HK-2 (cell line): ENCODE measurements at regions not wholly inside any gene's neighbourhood (a gene's known extent, or its start where the extent isn't known, plus 50 kb on each side); places are given as distances from the start of the nearest gene placed in this dataset.
"Not testable (repeated sequence)": the region's sequence is repeated elsewhere in the genome, so short reads cannot be mapped to it uniquely, and the experiment has no call there.

Experiments
- DNase-seq: peaks from one replicate; pipeline ENCODE4 v3.0.0-alpha.2; 2018; ENCODE audit not compliant: unreplicated experiment

DNA sequence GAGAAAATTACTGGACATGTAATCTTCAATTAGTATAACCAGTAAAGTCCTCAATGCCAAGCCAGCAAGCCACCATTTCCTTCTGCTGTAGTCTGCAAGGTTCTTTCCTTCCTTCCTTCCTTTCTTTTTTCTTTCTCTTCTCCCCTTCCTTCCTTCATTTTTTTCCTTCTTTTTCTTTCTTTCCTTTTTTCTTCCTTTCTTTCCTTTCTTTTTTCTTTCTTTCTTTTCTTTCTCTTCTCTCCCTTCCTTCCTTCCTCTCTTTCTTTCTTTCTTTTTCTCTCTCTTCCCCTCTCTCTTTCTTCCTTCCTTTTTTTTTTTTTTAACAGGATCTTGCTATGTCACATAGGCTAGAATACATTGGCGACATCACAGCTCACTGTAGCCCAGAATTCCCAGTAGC is 369.8 kb downstream of the SEMA3D start:
- DNase-seq = no peak

DNA sequence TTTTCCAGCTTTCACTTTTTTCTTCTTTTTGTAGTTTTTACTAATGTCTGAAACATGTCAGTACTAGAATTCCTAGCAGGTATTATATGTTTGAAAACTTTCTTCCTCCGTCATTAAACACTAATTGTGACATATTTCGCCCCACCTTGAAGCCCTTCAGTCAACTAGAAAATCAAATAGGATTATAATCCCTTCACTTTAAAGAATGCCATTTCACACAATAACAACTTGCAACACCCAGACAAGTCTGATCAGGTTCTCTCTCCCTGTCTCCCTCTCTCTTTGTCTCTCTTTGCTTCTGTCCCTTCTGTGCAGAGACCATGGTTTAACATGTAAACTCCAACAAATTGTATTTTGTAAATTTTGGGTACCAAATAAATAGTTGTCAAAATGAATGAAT is 373.5 kb downstream of the SEMA3D start:
- DNase-seq = no peak

DNA sequence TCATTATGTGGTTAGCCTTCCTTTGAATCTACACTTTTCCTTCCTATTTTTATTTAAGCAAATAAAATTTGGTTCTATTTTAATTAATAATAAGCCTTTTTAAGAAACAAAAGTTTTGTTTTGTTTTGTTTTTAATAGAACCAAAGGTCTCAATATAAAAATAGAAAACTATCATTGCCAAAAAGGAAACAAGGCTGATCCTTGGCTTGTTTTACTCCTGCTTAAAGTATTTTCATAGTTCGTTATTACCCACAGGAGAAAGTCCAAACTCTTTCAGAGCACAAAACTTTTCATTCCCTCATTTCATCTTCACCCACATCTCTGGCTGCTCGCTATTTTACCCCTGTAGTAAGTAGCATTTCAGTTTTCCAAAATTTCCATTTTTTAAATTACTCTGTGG is 374.8 kb downstream of the SEMA3D start:
- DNase-seq = no peak

DNA sequence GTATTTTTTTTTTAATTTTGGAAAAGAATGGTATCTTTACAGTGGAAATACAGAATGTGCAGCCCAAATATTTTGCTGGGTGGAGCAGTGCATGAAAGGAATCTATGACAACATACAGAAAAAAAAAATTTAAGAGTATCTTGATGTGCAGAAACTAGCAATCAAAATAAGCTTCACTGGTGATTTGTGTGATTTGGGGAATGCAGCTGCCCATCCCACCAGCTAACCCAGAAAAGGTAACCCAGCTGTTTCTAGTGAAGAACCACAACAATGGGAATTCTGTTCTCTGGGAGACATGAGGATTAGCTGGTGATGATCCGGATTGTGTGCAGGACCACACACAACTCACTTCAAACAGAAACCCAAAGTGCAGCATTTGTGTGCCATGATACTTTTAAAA is 375.5 kb downstream of the SEMA3D start:
- DNase-seq = no peak

DNA sequence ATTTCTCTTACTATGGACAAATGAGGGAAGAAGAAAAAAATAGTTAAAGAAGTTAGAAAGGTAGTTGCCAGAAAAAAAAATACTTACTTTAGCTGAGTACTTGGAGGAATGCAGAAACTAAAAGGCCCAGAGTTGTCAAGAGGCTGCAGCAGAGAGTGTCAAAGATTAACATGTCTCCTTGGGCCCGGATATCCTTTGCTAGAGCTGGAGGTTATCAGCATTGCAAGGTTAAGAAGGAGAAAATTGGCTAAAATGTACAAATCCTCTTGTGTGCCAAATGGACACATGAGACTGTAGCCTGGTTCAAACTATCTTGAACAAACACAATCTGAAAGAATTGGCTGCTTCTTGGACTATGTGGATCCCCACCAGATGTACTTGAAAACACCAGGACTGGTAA is 377.0 kb downstream of the SEMA3D start:
- DNase-seq = no peak

DNA sequence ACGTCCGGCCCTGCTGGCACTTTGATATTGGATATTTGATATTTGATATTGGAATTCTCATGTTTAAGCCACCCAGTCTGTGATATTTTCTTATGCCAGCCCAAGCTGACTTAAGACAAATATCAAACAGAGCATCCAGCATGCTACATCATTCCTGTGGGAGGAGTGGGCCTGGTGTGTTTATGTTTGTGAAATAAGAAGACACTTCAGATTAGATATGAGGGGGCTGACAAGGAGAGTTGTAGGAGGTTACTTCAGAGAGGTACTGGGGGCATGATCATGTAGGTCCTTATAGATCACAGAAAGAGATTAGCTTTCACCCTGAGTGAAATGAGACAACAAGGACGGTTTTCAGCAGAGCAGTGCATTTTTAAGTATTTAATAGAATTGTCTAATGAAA is 382.9 kb downstream of the SEMA3D start:
- no peak for DNase-seq

DNA sequence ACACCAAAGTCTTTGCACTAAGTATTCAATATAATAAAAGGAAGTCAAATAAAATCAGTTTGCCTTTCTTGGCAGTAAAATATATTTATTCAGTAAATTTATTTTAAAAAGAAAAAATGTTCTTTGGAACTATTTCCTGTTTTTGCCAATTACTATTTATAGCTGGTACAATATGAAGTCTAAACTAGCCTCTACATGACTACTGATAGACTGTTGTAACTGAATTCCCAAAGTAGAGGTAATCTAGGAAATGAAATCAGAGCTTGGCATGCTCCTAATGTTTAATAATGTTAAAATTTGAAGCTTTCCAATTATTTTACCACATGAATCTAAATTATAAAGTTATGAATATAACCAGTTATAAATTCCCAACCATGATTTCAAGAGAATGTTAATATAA is 385.5 kb downstream of the SEMA3D start:
- no peak for DNase-seq

DNA sequence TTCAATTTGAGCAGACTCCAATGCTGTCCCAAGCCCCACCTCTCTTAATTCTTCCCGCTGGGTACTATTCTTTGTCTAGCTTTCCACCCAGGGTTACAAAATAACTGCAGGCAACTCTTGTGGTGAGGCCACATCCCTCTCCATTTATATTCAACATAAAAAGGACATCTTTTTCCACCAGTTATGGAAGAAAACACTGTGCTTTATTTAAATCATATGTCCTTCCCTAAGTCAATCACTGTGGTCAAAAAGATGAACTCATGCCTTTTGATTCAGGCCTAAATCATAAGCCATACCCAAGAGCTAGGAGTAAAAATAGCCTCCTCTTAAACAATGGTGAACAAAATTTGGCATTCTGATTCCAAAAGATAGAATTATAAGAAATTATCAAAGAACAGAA is 386.0 kb downstream of the SEMA3D start:
- no peak for DNase-seq

DNA sequence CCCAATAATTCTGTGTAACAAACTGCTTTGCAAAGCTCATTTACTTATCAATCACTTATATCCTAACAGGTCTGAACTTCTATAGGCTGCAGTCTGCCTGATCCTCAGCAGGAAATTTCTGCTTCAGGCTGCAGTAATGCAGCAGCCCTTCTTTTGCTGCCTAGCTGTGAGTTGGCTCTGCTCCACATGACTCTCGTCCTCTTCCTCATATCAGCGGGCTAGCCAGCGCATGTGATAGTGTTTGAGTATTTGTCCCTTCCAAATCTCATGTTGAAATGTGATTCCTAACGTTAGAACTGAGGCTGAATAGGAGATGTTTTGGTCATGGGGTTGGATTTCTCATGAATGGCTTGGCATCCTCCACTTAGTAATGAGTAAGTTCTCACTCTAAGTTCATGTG is 387.8 kb downstream of the SEMA3D start:
- DNase-seq = no peak

DNA sequence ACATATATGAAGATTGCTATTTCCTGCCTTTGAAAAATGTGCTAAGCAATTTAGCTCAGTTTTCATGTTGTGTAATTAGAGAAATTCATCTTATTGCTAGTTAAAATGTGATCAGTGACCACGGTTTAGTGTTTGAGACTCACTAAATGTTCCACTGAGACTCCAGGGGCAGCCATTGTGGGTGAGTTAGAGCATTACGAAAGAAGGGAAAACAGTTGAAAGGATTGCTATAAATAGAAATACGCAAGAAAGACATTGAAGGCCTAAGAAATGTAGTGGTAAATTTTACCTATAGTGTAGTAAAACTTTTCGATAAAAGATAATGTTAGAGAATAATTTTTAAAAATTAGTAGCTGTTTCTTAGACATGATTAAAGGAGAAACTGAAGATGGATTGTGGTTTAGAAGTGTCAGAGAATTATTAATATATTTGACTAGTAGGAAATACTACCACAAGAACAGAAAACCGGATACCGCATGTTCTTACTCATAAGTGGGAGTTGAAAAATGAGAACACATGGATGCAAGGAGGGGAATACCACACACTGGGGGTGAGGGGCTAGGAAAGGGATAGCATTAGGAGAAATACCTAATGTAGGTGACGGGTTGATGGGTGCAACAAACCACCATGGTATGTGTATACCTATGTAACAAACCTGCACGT is 394.5 kb downstream of the SEMA3D start:
- DNase-seq = no peak

DNA sequence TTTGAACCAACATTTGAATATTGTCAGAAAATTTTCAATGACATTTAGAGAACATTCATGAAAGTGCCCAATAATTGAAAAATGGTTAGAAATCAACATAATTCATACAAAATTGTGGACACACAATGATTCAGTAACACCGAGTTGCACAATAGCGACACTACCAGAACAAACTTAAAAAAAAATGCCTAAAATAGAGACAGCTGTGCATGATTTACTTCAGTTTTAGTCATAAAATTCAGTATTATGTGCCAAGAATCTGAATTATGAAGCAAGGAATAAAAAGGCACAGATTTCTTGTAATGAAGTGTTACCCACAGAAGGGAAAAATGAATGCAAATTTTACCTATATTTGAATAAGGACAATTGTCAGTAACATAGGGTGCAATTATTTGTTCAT is 396.0 kb downstream of the SEMA3D start:
- DNase-seq = no peak

DNA sequence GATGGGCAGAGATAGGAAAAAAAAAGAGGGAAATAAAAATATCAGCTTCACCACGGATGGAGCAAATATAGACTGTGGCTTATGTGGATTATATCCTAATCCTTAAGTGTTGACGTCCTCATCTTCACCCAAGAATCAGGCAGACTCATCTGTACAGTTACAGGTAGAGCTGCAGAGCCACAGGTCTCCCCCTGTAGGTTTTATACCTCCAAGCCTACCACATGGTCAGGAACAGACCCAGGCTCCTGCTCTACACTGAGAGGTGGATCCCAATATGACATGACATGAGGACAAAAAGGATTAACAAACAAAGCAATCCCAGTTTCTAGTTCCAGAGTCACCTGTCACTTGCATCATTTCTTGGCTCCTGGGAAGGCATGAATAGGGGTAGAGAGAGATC is 400.8 kb downstream of the SEMA3D start:
- DNase-seq = no peak

DNA sequence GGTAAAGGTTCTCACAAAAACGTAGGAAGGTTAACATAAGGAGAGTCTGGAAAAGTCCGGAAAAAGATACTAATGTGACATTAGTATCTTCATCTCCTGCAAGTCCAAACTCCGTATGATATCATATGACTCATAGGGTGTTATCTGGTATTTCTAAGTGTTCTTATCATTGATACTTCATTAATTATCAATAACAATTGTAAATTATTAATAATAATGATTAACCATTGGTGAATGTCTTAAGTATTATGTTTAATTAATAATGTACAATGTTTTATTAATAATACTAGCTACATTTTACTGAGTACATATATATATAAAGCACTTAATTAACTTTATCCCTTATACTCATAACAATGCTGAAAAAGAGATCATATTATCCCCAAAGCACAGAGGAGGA is 402.4 kb downstream of the SEMA3D start:
- DNase-seq = no peak

DNA sequence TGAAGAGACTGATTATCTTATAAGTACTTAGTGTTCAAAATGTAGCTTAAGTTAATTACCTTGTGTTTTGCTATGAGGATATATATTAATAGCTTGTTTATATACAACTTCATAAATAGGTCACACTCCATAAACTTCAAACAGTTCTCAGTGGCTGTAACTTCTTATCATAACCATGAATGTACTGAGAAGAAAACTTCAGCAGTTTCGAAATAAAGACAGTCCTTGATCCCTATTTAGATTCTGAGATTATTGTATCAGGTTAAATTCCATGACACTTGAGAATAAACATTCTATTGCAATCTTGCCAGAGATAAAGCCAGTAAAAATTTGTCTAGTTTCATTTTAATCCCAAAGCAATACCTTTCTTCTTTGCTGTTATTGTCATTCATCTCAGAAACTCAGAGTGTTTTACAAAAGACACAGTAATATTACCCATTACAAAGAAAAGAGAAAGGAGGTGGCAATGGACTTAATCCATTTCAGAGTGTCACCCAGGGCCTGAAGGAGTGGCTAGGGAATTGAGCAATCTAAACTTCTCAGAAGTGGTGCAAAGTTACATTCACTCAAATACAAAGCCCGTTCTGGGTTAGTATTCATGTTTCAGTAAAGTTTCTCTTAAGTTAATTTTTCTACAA is 403.6 kb downstream of the SEMA3D start:
- DNase-seq = no peak

DNA sequence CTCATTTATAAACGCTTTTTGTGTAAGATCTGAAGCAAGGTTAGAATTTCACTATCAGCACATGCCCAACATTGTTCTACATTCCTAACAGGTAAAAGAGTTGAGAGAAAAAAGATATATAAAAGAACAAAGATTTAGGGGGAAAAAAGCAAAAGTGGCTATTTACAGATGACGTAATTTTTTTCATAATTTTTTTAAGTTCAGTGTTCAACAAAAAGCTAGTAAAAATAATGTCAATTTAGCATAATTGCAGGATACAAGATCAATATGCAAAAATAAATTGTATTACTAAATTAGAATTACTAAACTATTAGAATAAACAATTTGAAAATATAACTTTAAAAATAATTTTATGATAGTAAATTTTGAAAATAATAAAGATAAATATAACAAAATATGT is 405.0 kb downstream of the SEMA3D start:
- no peak for DNase-seq

DNA sequence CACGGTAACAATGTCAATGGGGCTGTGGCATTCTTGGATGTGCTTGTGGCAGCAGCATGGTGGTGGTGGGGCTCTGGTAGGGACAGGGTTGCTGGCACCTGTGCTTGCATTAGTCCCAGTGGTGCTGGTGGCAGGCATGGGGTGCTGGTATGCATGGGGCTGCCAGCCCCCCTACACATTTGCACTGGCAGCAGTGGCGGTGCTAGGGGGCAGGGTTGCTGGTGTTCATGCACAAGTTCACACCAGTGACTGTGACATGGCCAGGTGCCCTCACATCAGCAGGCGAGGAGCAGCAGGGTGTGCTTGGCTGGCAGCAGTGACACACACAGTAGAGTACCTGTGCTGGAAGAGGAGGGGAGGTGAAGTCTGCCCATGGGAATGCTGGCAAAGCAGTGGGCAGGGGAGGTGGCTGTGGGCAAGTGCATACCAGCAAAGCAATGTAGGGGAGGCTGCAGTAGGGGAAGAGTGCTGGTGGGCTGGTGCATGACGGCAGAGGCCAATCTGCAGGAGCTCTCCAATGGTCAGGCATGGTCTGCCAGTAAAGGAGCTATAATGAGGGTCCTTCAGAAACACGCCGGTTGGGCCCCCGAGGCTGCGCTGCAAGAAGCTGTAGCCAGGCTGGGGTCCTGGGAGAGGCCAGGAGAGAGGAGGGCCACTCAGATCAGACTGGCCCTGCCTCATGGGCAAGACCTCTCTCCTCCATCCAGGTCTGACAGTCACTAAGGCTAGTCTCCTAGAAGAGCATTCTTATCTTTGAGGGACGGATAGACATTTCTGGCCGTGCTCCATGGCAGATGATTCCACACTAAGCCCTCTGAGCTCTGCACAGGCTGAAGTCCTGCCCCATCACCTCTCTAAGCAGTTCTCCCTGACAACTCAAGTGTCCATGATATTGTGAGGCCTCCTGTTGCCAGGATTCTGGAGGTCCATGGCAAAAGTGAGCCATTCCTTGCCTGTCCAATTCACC is 406.4 kb downstream of the SEMA3D start:
- no peak for DNase-seq

DNA sequence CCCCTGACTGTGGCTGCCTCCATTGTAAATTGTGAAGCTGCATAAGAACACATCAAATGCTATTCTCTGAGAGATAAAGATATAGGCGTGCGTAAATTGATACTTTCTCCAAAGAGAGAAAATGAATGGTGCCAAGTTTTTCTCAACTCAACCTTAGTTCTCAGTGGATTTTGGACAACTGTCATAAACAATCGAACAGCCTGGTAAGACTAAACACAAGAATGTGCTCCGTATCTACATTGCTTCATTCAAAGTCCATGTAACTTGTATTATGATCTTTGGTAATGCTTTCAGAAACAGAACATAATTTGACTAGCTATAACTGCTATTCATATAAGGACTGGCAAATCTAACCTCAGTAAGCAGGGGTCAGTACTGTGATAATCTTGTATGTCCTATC is 429.1 kb downstream of the SEMA3D start:
- no peak for DNase-seq

DNA sequence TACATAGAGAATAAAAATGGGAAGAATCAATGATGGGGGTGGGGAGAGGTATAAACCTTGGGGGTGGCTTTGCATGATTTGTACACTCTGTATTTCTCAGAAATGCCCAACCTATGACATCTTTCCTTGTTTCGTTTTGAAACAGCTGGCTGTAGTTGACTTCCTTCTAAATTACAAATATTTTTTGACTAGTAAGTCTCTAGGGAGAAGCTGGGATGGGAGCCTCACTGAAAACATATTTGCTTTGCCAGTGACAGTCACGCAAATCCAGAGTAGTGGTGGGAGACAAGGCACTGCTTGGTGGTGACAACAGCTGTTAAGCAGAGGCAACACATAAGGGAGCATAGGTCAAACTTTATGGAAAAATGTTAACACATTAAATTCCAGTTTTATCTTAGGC is 440.5 kb downstream of the SEMA3D start:
- no peak for DNase-seq

DNA sequence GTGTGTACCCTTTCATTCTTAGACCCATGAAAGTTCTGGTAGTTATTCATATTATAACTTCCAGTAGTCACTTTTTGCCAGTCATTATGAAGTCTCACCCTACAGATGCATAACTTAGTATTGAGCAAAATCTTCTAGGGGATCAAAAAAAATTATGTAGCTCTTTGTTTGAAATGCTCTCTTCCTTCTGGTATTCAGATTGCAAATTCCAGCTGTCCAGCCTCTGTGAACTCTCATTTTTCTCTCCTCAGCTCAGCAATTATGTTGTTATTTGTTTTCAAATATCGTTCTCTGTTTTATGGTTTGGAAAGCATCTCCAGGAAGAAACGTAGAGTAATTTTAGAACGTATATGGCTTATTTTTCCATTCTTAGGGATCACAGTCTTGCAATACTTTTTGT is 442.5 kb downstream of the SEMA3D start:
- no peak for DNase-seq

DNA sequence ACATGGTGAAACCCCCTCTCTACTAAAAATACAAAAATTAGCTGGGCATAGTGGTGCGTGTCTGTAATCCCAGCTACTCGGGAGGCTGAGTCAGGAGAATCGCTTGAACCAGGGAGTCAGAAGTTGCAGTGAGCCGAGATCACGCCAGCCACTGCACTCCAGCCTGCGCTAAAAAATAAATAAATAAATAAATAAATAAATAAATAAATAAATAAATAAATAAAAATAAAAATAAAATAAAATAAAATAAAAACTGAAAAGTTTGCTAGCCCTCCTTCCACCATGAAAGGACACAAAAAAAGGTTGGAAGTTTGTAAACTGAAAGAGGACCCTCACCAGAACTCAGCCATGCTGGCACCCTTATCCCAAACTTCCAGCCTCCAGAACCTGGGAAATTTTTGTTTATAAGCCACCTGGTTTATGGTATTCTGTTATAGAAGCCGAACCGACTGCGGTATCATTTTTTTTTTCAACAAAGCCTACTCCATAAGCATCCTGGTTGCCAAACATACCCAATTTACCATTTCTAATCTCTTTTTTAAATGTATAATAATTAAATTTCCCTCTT is 448.2 kb downstream of the SEMA3D start:
- no peak for DNase-seq

DNA sequence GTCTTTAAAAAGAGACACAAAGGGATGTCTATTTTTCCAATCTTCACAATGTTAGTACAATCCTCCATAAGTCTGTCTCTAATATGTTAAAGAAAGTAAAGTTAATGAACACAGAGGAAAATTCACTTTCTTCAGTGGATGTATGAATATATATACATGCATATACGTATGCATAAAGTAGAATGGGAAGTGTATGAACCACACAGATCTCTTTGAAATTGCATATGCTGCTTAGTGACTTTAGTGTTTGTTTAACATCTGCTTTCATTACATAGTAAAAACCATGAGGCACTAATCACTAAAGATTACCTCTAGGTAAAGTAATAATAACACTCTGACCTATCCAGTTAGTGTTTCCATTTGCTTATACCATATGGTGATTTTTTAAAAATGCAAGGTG is 451.2 kb downstream of the SEMA3D start:
- no peak for DNase-seq

DNA sequence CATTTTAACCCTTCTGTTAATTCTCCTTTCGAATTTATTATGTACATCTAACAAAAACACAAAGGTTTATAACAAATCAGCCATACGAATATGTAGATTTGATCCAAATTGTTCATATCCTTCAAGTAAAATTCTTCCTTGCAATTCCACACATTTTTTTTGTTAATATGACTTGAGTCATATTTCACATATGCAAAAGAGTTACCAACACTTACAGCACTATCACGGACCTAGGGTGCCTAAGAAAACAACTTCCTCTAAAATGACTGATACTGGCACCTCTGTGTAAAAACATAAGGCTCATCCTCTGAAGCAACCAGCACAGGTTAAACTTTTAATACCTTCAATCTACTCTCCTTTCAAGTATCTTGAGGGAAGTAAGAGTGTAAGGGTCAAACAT is 451.8 kb downstream of the SEMA3D start:
- no peak for DNase-seq

DNA sequence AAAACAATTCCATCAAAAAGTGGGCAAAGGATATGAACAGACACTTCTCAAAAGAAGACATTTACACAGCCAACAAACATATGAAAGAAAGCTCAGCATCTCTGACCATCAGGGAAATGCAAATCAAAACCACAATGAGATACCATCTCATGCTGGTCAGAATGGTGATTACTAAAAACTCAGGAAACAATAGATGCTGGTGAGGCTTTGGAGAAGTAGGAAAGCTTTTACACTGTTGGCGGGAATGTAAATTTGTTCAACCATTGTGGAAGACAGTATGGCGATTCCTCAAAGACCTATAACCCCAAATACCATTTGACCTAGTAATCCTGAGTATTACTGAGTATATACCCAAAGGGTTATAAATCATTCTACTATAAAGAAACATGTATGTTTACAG is 452.9 kb downstream of the SEMA3D start:
- DNase-seq = not testable (repeated sequence)
